CD4-positive, CD25-positive, alpha-beta regulatory T cell (primary cell): ENCODE measurements at regions not wholly inside any gene's neighbourhood (a gene's known extent, or its start where the extent isn't known, plus 50 kb on each side); places are given as distances from the start of the nearest gene placed in this dataset.

Experiments used
- ATAC-seq, 2 donors: fragments of 150-1000 bp; cut with Tn5 transposase; one replicate each; pipeline ENCODE4 v1.10.0; 2021; ENCODE audit warnings: low read depth in 2 of 2, moderate number of reproducible peaks in 2 of 2, moderate library complexity in 1 of 2
- DNase-seq, 3 donors: peaks; one replicate each; pipeline versions ENCODE4 v3.0.0 to v3.0.0-alpha.2; 2012 to 2022; ENCODE audit warnings: mixed read lengths in 1 of 3
- H3K27ac ChIP-seq: one replicate; pipeline ENCODE4 v1.7.0; 2013; ENCODE audit warnings: mild to moderate bottlenecking, low read length; ENCODE audit not compliant: insufficient read depth, poor library complexity, severe bottlenecking
- H3K27me3 ChIP-seq: one replicate; pipeline ENCODE4 v1.7.0; 2013; ENCODE audit warnings: low read length; ENCODE audit not compliant: control insufficient read depth, insufficient read depth
- H3K36me3 ChIP-seq: one replicate; pipeline ENCODE4 v1.7.0; 2013; ENCODE audit warnings: mild to moderate bottlenecking, low read length, moderate library complexity; ENCODE audit not compliant: control insufficient read depth, insufficient read depth
- H3K4me1 ChIP-seq: 2 replicates; pipeline ENCODE4 v1.7.0; 2013; ENCODE audit warnings: mild to moderate bottlenecking, low read length; ENCODE audit not compliant: insufficient read depth, control insufficient read depth, poor library complexity, severe bottlenecking
- H3K4me3 ChIP-seq: one replicate; pipeline ENCODE4 v1.7.0; 2013; ENCODE audit warnings: low read depth, mild to moderate bottlenecking, low read length, moderate library complexity
- H3K9me3 ChIP-seq, 2 experiments: 1 replicate in 1 of 2; 2 replicates in 1 of 2; pipeline ENCODE4 v1.7.0; 2013; ENCODE audit warnings: low read length in 2 of 2, mild to moderate bottlenecking in 1 of 2, moderate library complexity in 1 of 2; ENCODE audit not compliant: control insufficient read depth in 2 of 2
- H3K27ac Mint-ChIP-seq, 3 donors: one replicate each; pipeline ENCODE4 v1.8.0; 2020 to 2022; ENCODE audit warnings: mild to moderate bottlenecking in 3 of 3, mixed read lengths in 3 of 3, moderate library complexity in 2 of 3
- H3K27me3 Mint-ChIP-seq: one replicate; pipeline ENCODE4 v1.8.0; 2022; ENCODE audit warnings: mild to moderate bottlenecking, mixed read lengths
- H3K36me3 Mint-ChIP-seq: one replicate; pipeline ENCODE4 v1.8.0; 2020; ENCODE audit warnings: mixed read lengths
- H3K4me1 Mint-ChIP-seq, 4 donors: one replicate each; pipeline ENCODE4 v1.8.0; 2020 to 2022; ENCODE audit warnings: mixed read lengths in 4 of 4, mild to moderate bottlenecking in 1 of 4
- H3K4me3 Mint-ChIP-seq, 4 donors: one replicate each; pipeline ENCODE4 v1.8.0; 2020 to 2022; ENCODE audit warnings: mild to moderate bottlenecking in 4 of 4, mixed read lengths in 4 of 4, moderate library complexity in 3 of 4
- H3K9me3 Mint-ChIP-seq, 7 donors: one replicate each; pipeline ENCODE4 v1.8.0; 2020 to 2022; ENCODE audit warnings: mixed read lengths in 7 of 7, mild to moderate bottlenecking in 3 of 7, moderate library complexity in 2 of 7

GRCh38 chr10:93216341-93216985 lies 142.8 kb downstream of the CYP26A1 start:
- no peak for ATAC-seq
- Mint-ChIP-seq H3K4me3 (no peak overlapping the region), H3K36me3 (no peaks in the 10 kb centered on the region)

GRCh38 chr10:93218386-93218785 lies 144.7 kb downstream of the CYP26A1 start:
- Histone ChIP-seq H3K27me3 (no peaks in the 10 kb centered on the region), H3K36me3 (no peaks in the 10 kb centered on the region), H3K27ac (no peak overlapping the region), H3K4me1 (no peaks in the 10 kb centered on the region), H3K9me3 (no peaks in the 10 kb centered on the region), H3K4me3 (no peak overlapping the region)
- Mint-ChIP-seq H3K27me3 (peaks cover 8% of the 10 kb centered on the region), H3K36me3 (no peaks in the 10 kb centered on the region), H3K4me3 (no peak overlapping the region), H3K9me3 (no peaks in the 10 kb centered on the region), H3K27ac (peak overlapping the region in 1 of 3 donors; percentile 22), H3K4me1 (no peaks in the 10 kb centered on the region)
- ATAC-seq (no peak), DNase-seq (no peak)

More at GRCh38 chr10:93216341-93216985, 142.8 kb downstream of the CYP26A1 start:
- H3K4me1 ChIP-seq: no peaks in the 10 kb centered on the region
- Mint-ChIP-seq H3K27ac (no peak overlapping the region), H3K4me1 (no peaks in the 10 kb centered on the region), H3K9me3 (no peaks in the 10 kb centered on the region), H3K27me3 (peaks cover 5% of the 10 kb centered on the region)
- H3K27me3 ChIP-seq: no peaks in the 10 kb centered on the region
- no peaks in the 10 kb centered on the region for H3K9me3 ChIP-seq
- no peaks in the 10 kb centered on the region for H3K36me3 ChIP-seq
- no peak overlapping the region for H3K4me3 ChIP-seq
- H3K27ac ChIP-seq: no peak overlapping the region
- no peak for DNase-seq

GRCh38 chr10:93219347-93219746 lies 145.7 kb downstream of the CYP26A1 start:
- Histone ChIP-seq H3K27ac (no peak overlapping the region), H3K4me3 (no peak overlapping the region), H3K36me3 (no peaks in the 10 kb centered on the region), H3K27me3 (no peaks in the 10 kb centered on the region), H3K9me3 (no peaks in the 10 kb centered on the region), H3K4me1 (no peaks in the 10 kb centered on the region)
- Mint-ChIP-seq H3K9me3 (no peaks in the 10 kb centered on the region), H3K4me1 (no peaks in the 10 kb centered on the region), H3K27me3 (peaks cover 9% of the 10 kb centered on the region), H3K4me3 (no peak overlapping the region), H3K27ac (no peak overlapping the region), H3K36me3 (no peaks in the 10 kb centered on the region)
- ATAC-seq: no peak
- DNase-seq: no peak

DNA sequence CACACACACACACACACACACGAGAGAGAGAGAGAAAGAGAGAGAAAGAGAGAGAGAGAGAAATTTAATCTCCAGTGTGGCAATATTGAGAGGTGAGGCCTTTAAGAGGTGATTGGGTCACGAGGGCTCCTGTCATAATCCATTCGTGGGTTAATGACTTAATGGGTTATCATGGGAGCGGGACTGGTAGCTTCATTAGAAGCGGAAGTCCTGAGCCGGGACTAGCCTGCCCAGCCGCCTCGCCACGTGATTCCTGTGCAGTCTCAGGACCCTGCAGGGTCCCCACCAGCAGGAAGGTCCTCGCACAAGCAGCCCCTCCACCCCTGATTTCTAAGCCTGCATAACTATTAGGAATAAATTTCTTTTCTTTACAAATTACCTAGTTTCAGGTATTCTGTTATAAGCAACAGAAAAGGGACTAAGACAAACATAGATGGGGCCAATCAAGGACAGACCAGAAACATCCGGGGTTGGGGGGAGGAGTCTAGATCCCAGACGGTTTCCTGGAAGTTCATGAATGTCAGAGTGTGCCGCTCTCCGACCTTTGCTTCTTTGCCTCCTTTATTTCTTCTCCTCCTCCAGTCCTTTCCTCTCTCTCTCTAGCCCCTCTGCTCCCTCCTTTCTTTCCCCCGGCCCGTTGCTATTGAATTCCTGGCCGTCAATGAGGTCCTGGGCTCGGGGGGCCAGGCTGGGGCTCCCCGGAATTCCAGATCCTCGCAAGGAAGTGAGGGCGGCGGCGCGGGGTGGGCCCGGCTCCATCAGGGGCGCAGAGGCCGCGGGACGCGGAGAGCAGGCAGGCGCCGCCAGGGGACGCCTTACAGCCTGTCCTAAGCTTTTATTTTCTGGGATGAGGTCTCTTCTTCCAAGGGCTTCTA lies 146.8 kb downstream of the CYP26A1 start:
- no peak overlapping the region for H3K4me3 ChIP-seq
- no peaks in the 10 kb centered on the region for H3K9me3 Mint-ChIP-seq
- DNase-seq: no peak
- H3K27ac ChIP-seq: no peak overlapping the region
- ATAC-seq: no peak
- H3K36me3 ChIP-seq: no peaks in the 10 kb centered on the region
- no peak overlapping the region for H3K27ac Mint-ChIP-seq
- H3K4me1 ChIP-seq: no peaks in the 10 kb centered on the region
- no peak overlapping the region for H3K4me3 Mint-ChIP-seq
- H3K27me3 ChIP-seq: no peaks in the 10 kb centered on the region
- H3K27me3 Mint-ChIP-seq: peaks cover 9% of the 10 kb centered on the region
- H3K9me3 ChIP-seq: no peaks in the 10 kb centered on the region
- no peaks in the 10 kb centered on the region for H3K36me3 Mint-ChIP-seq
- H3K4me1 Mint-ChIP-seq: no peaks in the 10 kb centered on the region

DNA sequence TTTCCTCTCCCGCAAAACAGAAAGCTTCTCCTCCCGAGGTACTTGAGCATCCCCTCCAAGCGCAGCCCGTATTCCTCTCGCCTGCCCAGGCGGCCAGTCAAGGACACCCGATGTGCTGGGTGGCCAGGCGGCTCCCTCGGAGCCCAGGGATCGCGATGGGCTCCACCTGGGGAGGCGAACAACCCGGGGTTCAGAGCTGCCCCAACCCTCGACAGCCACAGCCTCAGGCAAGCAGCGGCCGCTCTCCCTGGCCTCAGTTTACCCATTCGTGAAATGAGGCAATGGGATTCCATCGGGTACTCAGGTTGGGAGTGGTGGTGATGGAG lies 147.4 kb downstream of the CYP26A1 start:
- Mint-ChIP-seq H3K4me3 (no peak overlapping the region), H3K36me3 (no peaks in the 10 kb centered on the region), H3K27me3 (peaks cover 9% of the 10 kb centered on the region), H3K27ac (no peak overlapping the region), H3K9me3 (no peaks in the 10 kb centered on the region), H3K4me1 (no peaks in the 10 kb centered on the region)
- Histone ChIP-seq H3K4me1 (no peaks in the 10 kb centered on the region), H3K36me3 (no peaks in the 10 kb centered on the region), H3K9me3 (no peaks in the 10 kb centered on the region), H3K27me3 (no peaks in the 10 kb centered on the region), H3K4me3 (no peak overlapping the region), H3K27ac (no peak overlapping the region)
- DNase-seq (no peak), ATAC-seq (no peak)

DNA sequence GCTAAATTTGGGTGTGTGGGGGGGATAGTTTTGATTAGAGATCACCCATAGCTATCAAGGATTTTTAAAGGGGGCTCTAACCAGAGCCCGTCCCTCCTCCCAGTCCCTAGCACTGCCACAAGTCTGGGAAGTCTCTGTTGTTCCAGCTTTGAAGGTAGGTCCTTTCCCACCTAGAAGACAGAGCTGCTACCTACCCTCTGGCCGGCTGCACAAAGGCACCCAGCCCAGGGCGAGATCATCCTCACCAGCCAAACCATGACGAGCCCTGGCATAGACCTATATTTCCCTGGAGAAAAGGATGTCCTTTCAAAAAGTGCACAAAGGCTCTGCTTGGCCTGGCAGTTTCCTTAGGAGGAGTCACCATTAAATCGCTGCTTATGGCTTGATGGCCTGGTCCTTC lies 147.8 kb downstream of the CYP26A1 start:
- H3K9me3 Mint-ChIP-seq: no peaks in the 10 kb centered on the region
- no peak overlapping the region for H3K4me3 Mint-ChIP-seq
- Histone ChIP-seq H3K27ac (no peak overlapping the region), H3K27me3 (no peaks in the 10 kb centered on the region), H3K4me3 (no peak overlapping the region), H3K9me3 (no peaks in the 10 kb centered on the region), H3K36me3 (no peaks in the 10 kb centered on the region), H3K4me1 (no peaks in the 10 kb centered on the region)
- H3K4me1 Mint-ChIP-seq: no peaks in the 10 kb centered on the region
- peaks cover 9% of the 10 kb centered on the region for H3K27me3 Mint-ChIP-seq
- DNase-seq (no peak), ATAC-seq (no peak)
- H3K36me3 Mint-ChIP-seq: no peaks in the 10 kb centered on the region
- no peak overlapping the region for H3K27ac Mint-ChIP-seq

DNA sequence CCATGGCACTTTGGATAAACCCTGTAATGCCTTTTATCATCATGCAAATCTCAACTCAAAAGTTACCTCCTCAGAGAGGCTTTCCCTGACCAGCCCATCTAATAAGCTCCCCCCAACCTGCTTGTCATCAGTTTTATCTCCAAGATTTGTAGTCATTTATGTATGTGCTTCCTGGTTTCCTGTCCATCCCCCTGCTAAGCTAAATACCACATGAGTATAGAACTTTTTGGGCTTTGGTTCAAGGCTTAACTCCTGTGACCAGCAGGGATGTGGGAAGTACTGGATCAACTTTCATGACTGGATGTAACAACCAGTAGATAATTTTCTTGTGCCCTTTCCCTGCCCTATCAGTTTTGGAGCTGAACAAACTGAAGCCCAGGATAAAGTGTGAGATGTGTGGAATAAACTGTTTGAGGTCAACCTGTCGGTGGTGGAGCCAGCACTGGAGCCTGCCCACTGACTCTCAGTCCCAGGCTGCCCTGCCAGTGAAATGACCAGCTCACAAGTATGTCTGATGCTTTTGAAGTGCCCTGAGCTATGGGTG lies 148.6 kb downstream of the CYP26A1 start:
- no peak for ATAC-seq
- no peaks in the 10 kb centered on the region for H3K36me3 Mint-ChIP-seq
- Histone ChIP-seq H3K36me3 (no peaks in the 10 kb centered on the region), H3K27me3 (no peaks in the 10 kb centered on the region), H3K4me1 (no peaks in the 10 kb centered on the region), H3K4me3 (no peak overlapping the region), H3K27ac (no peak overlapping the region), H3K9me3 (no peaks in the 10 kb centered on the region)
- DNase-seq: no peak
- H3K4me3 Mint-ChIP-seq: no peak overlapping the region
- no peaks in the 10 kb centered on the region for H3K4me1 Mint-ChIP-seq
- peaks cover 4% of the 10 kb centered on the region for H3K27me3 Mint-ChIP-seq
- no peaks in the 10 kb centered on the region for H3K9me3 Mint-ChIP-seq
- no peak overlapping the region for H3K27ac Mint-ChIP-seq

DNA sequence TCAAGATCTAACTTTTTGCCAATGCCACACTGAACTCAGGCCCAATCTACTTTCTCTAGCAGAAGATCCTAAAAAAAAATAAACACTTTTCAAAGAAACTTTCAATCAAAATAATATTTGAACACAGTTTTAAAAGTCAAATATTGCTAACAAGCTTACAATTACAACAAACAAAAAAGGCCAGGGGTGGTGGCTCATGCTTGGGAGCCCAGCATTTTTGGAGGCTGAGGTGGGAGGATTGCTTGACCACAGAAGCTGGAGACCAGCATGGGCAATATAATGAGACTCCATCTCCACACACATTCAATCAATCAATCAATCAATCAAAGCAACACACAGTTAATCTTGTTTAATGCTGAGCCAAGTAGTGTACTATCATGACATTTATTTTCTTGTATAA lies 149.2 kb downstream of the CYP26A1 start:
- ATAC-seq (no peak), DNase-seq (no peak)
- Mint-ChIP-seq H3K27me3 (peaks cover 4% of the 10 kb centered on the region), H3K36me3 (no peaks in the 10 kb centered on the region), H3K4me3 (no peak overlapping the region), H3K27ac (no peak overlapping the region), H3K4me1 (no peaks in the 10 kb centered on the region), H3K9me3 (no peaks in the 10 kb centered on the region)
- Histone ChIP-seq H3K4me1 (no peaks in the 10 kb centered on the region), H3K4me3 (no peak overlapping the region), H3K27me3 (no peaks in the 10 kb centered on the region), H3K27ac (no peak overlapping the region), H3K9me3 (no peaks in the 10 kb centered on the region), H3K36me3 (no peaks in the 10 kb centered on the region)
